ENCODE measurements at regions not wholly inside any gene's neighbourhood (a gene's known extent, or its start where the extent isn't known, plus 50 kb on each side); places are given as distances from the start of the nearest gene placed in this dataset.

GRCh38 chrX:39827951-39828350 is 269.8 kb downstream of the BCOR start:
- no peak for DNase-seq
- intact Hi-C loops (cut with DNase I): no loop called here
- WGBS, 2 donors: 77 to 94% methylated on average over 14 of the region's 14 CpGs

GRCh38 chrX:39828971-39829370 is 268.8 kb downstream of the BCOR start:
- H3K4me3 ChIP-seq: no peak overlapping the region
- no peak overlapping the region for H3K27ac ChIP-seq
- H3K9me3 ChIP-seq: peaks cover 0 to 4% (median 0%) of the 10 kb centered on the region in 4 donors
- H3K27me3 ChIP-seq: no peaks in the 10 kb centered on the region
- TF ChIP-seq EP300 (IDR thresholded peaks at IDR 0.05) (no peak), CTCF (IDR thresholded peaks at IDR 0.05) (no peak), POLR2AphosphoS5 (IDR thresholded peaks at IDR 0.05) (no peak), POLR2A (IDR thresholded peaks at IDR 0.05) (no peak)
- intact Hi-C loops (cut with DNase I): no loop called here
- H3K36me3 ChIP-seq: no peaks in the 10 kb centered on the region
- H3K4me1 ChIP-seq: no peaks in the 10 kb centered on the region
- no peak for DNase-seq

More at GRCh38 chrX:39827951-39828350, 269.8 kb downstream of the BCOR start:
- Histone ChIP-seq H3K4me3 (no peak overlapping the region), H3K9me3 (peaks cover 0 to 4% (median 0%) of the 10 kb centered on the region in 4 donors), H3K4me1 (no peaks in the 10 kb centered on the region), H3K27me3 (no peaks in the 10 kb centered on the region), H3K36me3 (no peaks in the 10 kb centered on the region), H3K27ac (no peak overlapping the region)
- TF ChIP-seq POLR2AphosphoS5 (IDR thresholded peaks at IDR 0.05): no peak
- no peak for TF ChIP-seq CTCF (IDR thresholded peaks at IDR 0.05)
- TF ChIP-seq EP300 (IDR thresholded peaks at IDR 0.05): no peak
- no peak for TF ChIP-seq POLR2A (IDR thresholded peaks at IDR 0.05)

- Histone ChIP-seq H3K4me3 (no peak overlapping the region), H3K27ac (peak overlapping the region in 1 of 4 donors; percentile 37), H3K9me3 (peaks cover 0 to 4% (median 0%) of the 10 kb centered on the region in 4 donors), H3K36me3 (no peaks in the 10 kb centered on the region), H3K4me1 (no peaks in the 10 kb centered on the region), H3K27me3 (no peaks in the 10 kb centered on the region)
- TF ChIP-seq POLR2A (IDR thresholded peaks at IDR 0.05): no peak
- intact Hi-C loops (cut with DNase I): no loop called here
- DNase-seq: no peak
- WGBS, 2 donors: 94 to 96% methylated on average over 1 of the region's 1 CpG
Observed at GRCh38 chrX:39829965-39830364, 267.8 kb downstream of the BCOR start.

GRCh38 chrX:39830414-39830813 is 267.3 kb downstream of the BCOR start:
- Histone ChIP-seq H3K9me3 (peaks cover 0 to 4% (median 0%) of the 10 kb centered on the region in 4 donors), H3K27ac (peak overlapping the region in 1 of 4 donors; percentile 37), H3K4me1 (no peaks in the 10 kb centered on the region), H3K27me3 (no peaks in the 10 kb centered on the region), H3K4me3 (no peak overlapping the region), H3K36me3 (no peaks in the 10 kb centered on the region)
- no peak for DNase-seq
- intact Hi-C loops (cut with DNase I): no loop called here
- TF ChIP-seq EP300 (IDR thresholded peaks at IDR 0.05): no peak
- peak in 1 of 4 donors; percentile 29 for TF ChIP-seq POLR2AphosphoS5 (IDR thresholded peaks at IDR 0.05)
- WGBS, 2 donors: 19 to 53% methylated on average over 2 of the region's 2 CpGs

GRCh38 chrX:39832211-39832610 is 265.5 kb downstream of the BCOR start:
- DNase-seq: no peak
- TF ChIP-seq POLR2AphosphoS5 (IDR thresholded peaks at IDR 0.05): no peak
- no peak for TF ChIP-seq POLR2A (IDR thresholded peaks at IDR 0.05)
- TF ChIP-seq CTCF (IDR thresholded peaks at IDR 0.05): no peak
- no peak for TF ChIP-seq EP300 (IDR thresholded peaks at IDR 0.05)
- 83% methylated on average over 11 of the region's 11 CpGs for WGBS, 2 donors
- H3K4me3 ChIP-seq: no peak overlapping the region
- no peaks in the 10 kb centered on the region for H3K36me3 ChIP-seq
- H3K4me1 ChIP-seq: no peaks in the 10 kb centered on the region
- peaks cover 0 to 4% (median 0%) of the 10 kb centered on the region in 4 donors for H3K9me3 ChIP-seq
- H3K27ac ChIP-seq: no peak overlapping the region
- intact Hi-C loops (cut with DNase I): no loop called here
- no peaks in the 10 kb centered on the region for H3K27me3 ChIP-seq

- intact Hi-C loops (cut with DNase I): no loop called here
- no peak for DNase-seq
- Histone ChIP-seq H3K9me3 (peaks cover 0 to under 1% (median 0%) of the 10 kb centered on the region in 4 donors), H3K27me3 (no peaks in the 10 kb centered on the region), H3K36me3 (no peaks in the 10 kb centered on the region), H3K4me3 (no peak overlapping the region), H3K27ac (no peak overlapping the region), H3K4me1 (no peaks in the 10 kb centered on the region)
- WGBS, 2 donors: 87 to 91% methylated on average over 3 of the region's 3 CpGs
- TF ChIP-seq POLR2A (IDR thresholded peaks at IDR 0.05) (no peak), CTCF (IDR thresholded peaks at IDR 0.05) (no peak), EP300 (IDR thresholded peaks at IDR 0.05) (no peak), POLR2AphosphoS5 (IDR thresholded peaks at IDR 0.05) (no peak)
Observed at GRCh38 chrX:39834600-39834999, 263.2 kb downstream of the BCOR start.
